Osteoblast (primary cell): ENCODE measurements at regions not wholly inside any gene's neighbourhood (a gene's known extent, or its start where the extent isn't known, plus 50 kb on each side); places are given as distances from the start of the nearest gene placed in this dataset.

Experiments used
- DNase-seq: peaks from one replicate; pipeline ENCODE4 v3.0.0; 2011; ENCODE audit warnings: low spot score, mixed read lengths; ENCODE audit not compliant: insufficient read length; ENCODE audit errors: missing footprints
- H2AFZ ChIP-seq: 2 replicates; pipeline ENCODE4 v1.6.0; 2011; ENCODE audit warnings: mild to moderate bottlenecking, low read length
- H3K27ac ChIP-seq: 2 replicates; pipeline ENCODE4 v1.5.1; 2011; ENCODE audit warnings: mild to moderate bottlenecking, low read depth, low read length, moderate library complexity
- H3K27me3 ChIP-seq: 2 replicates; pipeline ENCODE4 v1.6.0; 2012; ENCODE audit warnings: mild to moderate bottlenecking, control low read depth, inconsistent platforms, low read length, moderate library complexity; ENCODE audit not compliant: insufficient read depth
- H3K36me3 ChIP-seq: 2 replicates; pipeline ENCODE4 v1.5.1; 2011; ENCODE audit warnings: mild to moderate bottlenecking, low read length, control low read depth, moderate library complexity; ENCODE audit not compliant: insufficient read depth
- H3K4me1 ChIP-seq: 2 replicates; pipeline ENCODE4 v1.5.1; 2011; ENCODE audit warnings: mild to moderate bottlenecking, low read length, control low read depth, moderate library complexity; ENCODE audit not compliant: insufficient read depth
- H3K4me2 ChIP-seq: 2 replicates; pipeline ENCODE4 v1.6.0; 2011; ENCODE audit warnings: mild to moderate bottlenecking, low read length; ENCODE audit not compliant: insufficient read depth
- H3K4me3 ChIP-seq: fragments of 200-600 bp; sonication (generic); 3 replicates; pipeline ENCODE4 v1.5.1; 2012; ENCODE audit warnings: mild to moderate bottlenecking, low read length, inconsistent platforms; ENCODE audit not compliant: insufficient read depth
- H3K79me2 ChIP-seq: 2 replicates; pipeline ENCODE4 v1.6.0; 2012; ENCODE audit warnings: mild to moderate bottlenecking, low read length, control low read depth, inconsistent platforms; ENCODE audit not compliant: insufficient read depth
- H3K9me3 ChIP-seq: 2 replicates; pipeline ENCODE4 v1.5.1; 2011; ENCODE audit warnings: low read depth, low read length, control low read depth
- H4K20me1 ChIP-seq: 2 replicates; pipeline ENCODE4 v1.6.0; 2012; ENCODE audit warnings: mild to moderate bottlenecking, low read length, control low read depth; ENCODE audit not compliant: insufficient read depth
- TF ChIP-seq, protein P1 (sequence below): IDR thresholded peaks from 2 replicates; pipeline ENCODE4 v1.5.1; 2011; ENCODE audit warnings: mild to moderate bottlenecking, low read depth, low read length, moderate library complexity; ENCODE audit errors: extremely low read depth

DNA sequence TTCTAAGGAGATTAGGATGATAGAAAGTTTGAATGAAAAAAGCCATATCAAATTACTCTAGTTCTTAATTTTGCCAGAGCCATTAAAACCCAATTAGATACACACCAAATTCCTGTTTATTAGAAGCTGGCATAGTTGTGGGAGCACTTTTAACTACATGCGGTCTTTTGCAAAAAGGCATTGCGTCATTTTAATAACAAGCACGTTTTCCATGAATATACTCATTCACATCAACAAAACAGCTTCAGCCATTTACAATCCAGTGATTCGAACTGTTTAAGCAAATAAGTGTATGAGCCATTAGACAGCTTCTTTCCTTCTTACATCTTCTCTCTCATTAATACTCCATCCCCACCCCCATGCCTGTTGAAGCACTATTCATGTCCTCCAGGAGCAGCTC, 109.5 kb upstream of the EOLA2 start:
- H3K4me2 ChIP-seq: no peak overlapping the region
- H3K27ac ChIP-seq: no peak overlapping the region
- H3K36me3 ChIP-seq: no peaks in the 10 kb centered on the region
- no peaks in the 10 kb centered on the region for H3K9me3 ChIP-seq
- no peak overlapping the region for H3K4me3 ChIP-seq
- no peaks in the 10 kb centered on the region for H3K27me3 ChIP-seq
- H4K20me1 ChIP-seq: no peaks in the 10 kb centered on the region
- H3K79me2 ChIP-seq: no peaks in the 10 kb centered on the region
- TF ChIP-seq, protein P1, sequence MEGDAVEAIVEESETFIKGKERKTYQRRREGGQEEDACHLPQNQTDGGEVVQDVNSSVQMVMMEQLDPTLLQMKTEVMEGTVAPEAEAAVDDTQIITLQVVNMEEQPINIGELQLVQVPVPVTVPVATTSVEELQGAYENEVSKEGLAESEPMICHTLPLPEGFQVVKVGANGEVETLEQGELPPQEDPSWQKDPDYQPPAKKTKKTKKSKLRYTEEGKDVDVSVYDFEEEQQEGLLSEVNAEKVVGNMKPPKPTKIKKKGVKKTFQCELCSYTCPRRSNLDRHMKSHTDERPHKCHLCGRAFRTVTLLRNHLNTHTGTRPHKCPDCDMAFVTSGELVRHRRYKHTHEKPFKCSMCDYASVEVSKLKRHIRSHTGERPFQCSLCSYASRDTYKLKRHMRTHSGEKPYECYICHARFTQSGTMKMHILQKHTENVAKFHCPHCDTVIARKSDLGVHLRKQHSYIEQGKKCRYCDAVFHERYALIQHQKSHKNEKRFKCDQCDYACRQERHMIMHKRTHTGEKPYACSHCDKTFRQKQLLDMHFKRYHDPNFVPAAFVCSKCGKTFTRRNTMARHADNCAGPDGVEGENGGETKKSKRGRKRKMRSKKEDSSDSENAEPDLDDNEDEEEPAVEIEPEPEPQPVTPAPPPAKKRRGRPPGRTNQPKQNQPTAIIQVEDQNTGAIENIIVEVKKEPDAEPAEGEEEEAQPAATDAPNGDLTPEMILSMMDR: no peak
- no peak overlapping the region for H2AFZ ChIP-seq
- DNase-seq: no peak
- peaks cover 10% of the 10 kb centered on the region for H3K4me1 ChIP-seq

DNA sequence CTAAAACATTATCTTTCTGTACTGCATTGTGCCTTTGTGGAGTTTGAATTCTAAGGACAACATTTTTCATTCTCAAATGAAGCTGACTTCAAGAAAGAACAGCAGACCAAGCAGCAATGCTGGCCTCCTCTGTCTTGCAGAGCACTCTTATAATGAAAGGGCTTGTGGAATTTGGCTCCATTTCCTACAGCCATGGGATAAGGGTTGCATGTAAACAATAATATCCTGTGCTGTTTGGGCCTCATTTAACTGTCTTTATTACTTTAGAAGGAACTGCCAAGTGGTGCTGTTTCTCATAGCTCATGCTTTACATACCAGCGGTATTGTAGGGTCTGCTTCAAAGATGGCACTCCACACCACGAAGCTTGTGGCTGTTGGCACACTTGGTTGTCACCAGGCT, 111.4 kb upstream of the EOLA2 start:
- Histone ChIP-seq H2AFZ (no peak overlapping the region), H4K20me1 (no peaks in the 10 kb centered on the region), H3K79me2 (no peaks in the 10 kb centered on the region), H3K9me3 (no peaks in the 10 kb centered on the region), H3K27me3 (no peaks in the 10 kb centered on the region), H3K27ac (no peak overlapping the region), H3K4me1 (peaks cover 6% of the 10 kb centered on the region), H3K4me3 (no peak overlapping the region), H3K36me3 (no peaks in the 10 kb centered on the region), H3K4me2 (no peak overlapping the region)
- TF ChIP-seq, protein P1: no peak
- no peak for DNase-seq

DNA sequence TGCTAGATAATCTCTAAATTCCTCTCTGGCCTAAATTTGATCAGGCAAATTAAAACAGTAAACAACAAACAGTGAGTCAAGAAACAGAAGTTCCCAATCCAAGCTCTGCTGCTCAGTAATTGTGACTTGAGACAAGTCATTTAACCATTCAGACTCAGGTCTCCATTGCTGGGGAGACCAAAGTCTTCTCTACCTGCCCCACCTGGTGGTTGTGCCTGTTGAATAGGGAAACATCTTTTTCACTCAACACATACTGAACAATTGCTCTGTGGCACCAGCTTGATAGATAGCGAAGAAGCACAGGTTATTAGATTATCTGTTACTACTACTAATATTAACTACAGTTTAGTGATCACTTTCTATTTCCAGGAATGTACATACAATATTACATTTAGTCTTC, 112.1 kb upstream of the EOLA2 start:
- H3K79me2 ChIP-seq: no peaks in the 10 kb centered on the region
- H2AFZ ChIP-seq: no peak overlapping the region
- H3K4me3 ChIP-seq: no peak overlapping the region
- H3K27me3 ChIP-seq: no peaks in the 10 kb centered on the region
- no peaks in the 10 kb centered on the region for H3K9me3 ChIP-seq
- DNase-seq: no peak
- no peak overlapping the region for H3K27ac ChIP-seq
- H3K4me2 ChIP-seq: no peak overlapping the region
- no peaks in the 10 kb centered on the region for H3K36me3 ChIP-seq
- TF ChIP-seq, protein P1: no peak
- no peaks in the 10 kb centered on the region for H3K4me1 ChIP-seq
- H4K20me1 ChIP-seq: no peaks in the 10 kb centered on the region

DNA sequence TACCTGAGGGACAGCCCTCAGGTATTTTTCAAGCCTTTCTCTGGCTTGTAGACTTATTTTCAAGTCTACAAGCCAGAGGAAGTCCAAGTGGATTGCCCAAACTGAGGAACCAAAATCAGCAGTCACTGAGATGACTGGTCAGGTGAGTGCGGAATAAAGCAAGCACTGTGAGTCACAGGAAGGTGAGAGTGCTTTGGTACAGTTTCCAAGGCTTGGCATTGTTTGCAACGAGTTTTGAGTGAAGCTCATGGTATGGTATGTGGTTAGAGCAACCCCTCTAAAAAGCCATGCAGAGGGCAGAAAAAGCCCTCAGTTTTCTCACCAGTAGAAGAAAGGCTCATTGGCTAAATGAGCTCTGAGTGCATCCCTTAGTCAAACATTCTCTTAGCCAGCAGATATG, 112.8 kb upstream of the EOLA2 start:
- TF ChIP-seq, protein P1: no peak
- Histone ChIP-seq H4K20me1 (no peaks in the 10 kb centered on the region), H3K27me3 (no peaks in the 10 kb centered on the region), H2AFZ (no peak overlapping the region), H3K4me3 (no peak overlapping the region), H3K27ac (no peak overlapping the region), H3K9me3 (no peaks in the 10 kb centered on the region), H3K36me3 (no peaks in the 10 kb centered on the region), H3K4me1 (no peaks in the 10 kb centered on the region), H3K4me2 (no peak overlapping the region), H3K79me2 (no peaks in the 10 kb centered on the region)
- DNase-seq: no peak
